Neuronal stem cell (in vitro differentiated cells): ENCODE measurements at regions not wholly inside any gene's neighbourhood (a gene's known extent, or its start where the extent isn't known, plus 50 kb on each side); places are given as distances from the start of the nearest gene placed in this dataset.

ENCODE experiments used
- DNase-seq: peaks from one replicate; pipeline ENCODE4 v3.0.0-alpha.2; 2013; ENCODE audit warnings: low spot score
- H2AFZ ChIP-seq: one replicate; pipeline ENCODE4 v1.6.1; 2013; ENCODE audit warnings: mild to moderate bottlenecking, low read length, inconsistent platforms
- H2AK5ac ChIP-seq: 2 replicates; pipeline ENCODE4 v1.6.1; 2013; ENCODE audit warnings: low read depth, mild to moderate bottlenecking, inconsistent platforms, low read length, moderate library complexity, mixed read lengths
- H2BK120ac ChIP-seq: 2 replicates; pipeline ENCODE4 v1.6.1; 2013; ENCODE audit warnings: low read depth, mild to moderate bottlenecking, inconsistent platforms, low read length, moderate library complexity, mixed read lengths
- H2BK12ac ChIP-seq: one replicate; pipeline ENCODE4 v1.6.1; 2013; ENCODE audit warnings: low read length, inconsistent platforms
- H2BK15ac ChIP-seq: 2 replicates; pipeline ENCODE4 v1.6.1; 2013; ENCODE audit warnings: mild to moderate bottlenecking, low read length, inconsistent platforms, mixed read lengths
- H2BK5ac ChIP-seq: one replicate; pipeline ENCODE4 v1.6.1; 2013; ENCODE audit warnings: inconsistent platforms, mild to moderate bottlenecking, low read length, moderate library complexity
- H3K14ac ChIP-seq: one replicate; pipeline ENCODE4 v1.6.1; 2013; ENCODE audit warnings: low read length, inconsistent platforms
- H3K18ac ChIP-seq: 2 replicates; pipeline ENCODE4 v1.6.1; 2013; ENCODE audit warnings: low read length, inconsistent platforms
- H3K23ac ChIP-seq: 2 replicates; pipeline ENCODE4 v1.6.1; 2013; ENCODE audit warnings: low read depth, mild to moderate bottlenecking, mixed read lengths, low read length, inconsistent platforms; ENCODE audit not compliant: poor library complexity
- H3K27ac ChIP-seq: replicated peaks from 3 replicates; pipeline ENCODE4 v1.5.1; 2013; ENCODE audit warnings: low read length, inconsistent platforms
- H3K27me3 ChIP-seq, 3 experiments: 2 replicates each; pipeline ENCODE4 v1.6.1; 2013; ENCODE audit warnings: low read length in 3 of 3, mild to moderate bottlenecking in 2 of 3, inconsistent platforms in 1 of 3, low read depth in 1 of 3, mixed read lengths in 1 of 3, moderate library complexity in 1 of 3; ENCODE audit not compliant: control insufficient read depth in 3 of 3, insufficient read depth in 3 of 3
- H3K36me3 ChIP-seq, 2 donors: replicated peaks in 1 of 2; 2 replicates each; pipeline ENCODE4 v1.6.1; 2013; ENCODE audit warnings: low read length in 2 of 2; ENCODE audit not compliant: control insufficient read depth in 2 of 2, insufficient read depth in 2 of 2
- H3K4ac ChIP-seq: 2 replicates; pipeline ENCODE4 v1.6.1; 2013; ENCODE audit warnings: inconsistent platforms, mild to moderate bottlenecking, low read length, moderate library complexity
- H3K4me1 ChIP-seq, 2 donors: 1 replicate in 1 of 2; 2 replicates in 1 of 2; pipeline ENCODE4 v1.6.1; 2013; ENCODE audit warnings: low read length in 2 of 2, low read depth in 1 of 2; ENCODE audit not compliant: control insufficient read depth in 2 of 2, insufficient read depth in 1 of 2
- H3K4me2 ChIP-seq: one replicate; pipeline ENCODE4 v1.6.1; 2013; ENCODE audit warnings: mild to moderate bottlenecking, low read length, inconsistent platforms; ENCODE audit not compliant: insufficient read depth, poor library complexity, severe bottlenecking
- H3K4me3 ChIP-seq, 2 donors: 2 replicates each; pipeline ENCODE4 v1.5.1; 2013; ENCODE audit warnings: low read length in 2 of 2, mild to moderate bottlenecking in 2 of 2, inconsistent platforms in 1 of 2, moderate library complexity in 1 of 2
- H3K79me1 ChIP-seq: one replicate; pipeline ENCODE4 v1.6.1; 2013; ENCODE audit warnings: low read depth, mild to moderate bottlenecking, inconsistent platforms, low read length, moderate library complexity
- H3K9ac ChIP-seq: one replicate; pipeline ENCODE4 v1.6.1; 2013; ENCODE audit warnings: mild to moderate bottlenecking, low read depth, low read length, inconsistent platforms; ENCODE audit not compliant: poor library complexity
- H3K9me3 ChIP-seq, 2 donors: replicated peaks in 1 of 2; 2 replicates each; pipeline versions ENCODE3 to v1.6.1; 2013; ENCODE audit warnings: low read length in 2 of 2, mild to moderate bottlenecking in 2 of 2, inconsistent platforms in 1 of 2, low read depth in 1 of 2, mixed read lengths in 1 of 2, moderate library complexity in 1 of 2; ENCODE audit not compliant: control insufficient read depth in 2 of 2, insufficient read depth in 1 of 2
- H4K8ac ChIP-seq: one replicate; pipeline ENCODE4 v1.6.1; 2013; ENCODE audit warnings: low read depth, mild to moderate bottlenecking, inconsistent platforms, low read length, moderate library complexity
- H4K91ac ChIP-seq: one replicate; pipeline ENCODE4 v1.6.1; 2013; ENCODE audit warnings: low read length, low read depth, mild to moderate bottlenecking, inconsistent platforms; ENCODE audit not compliant: poor library complexity
- WGBS, 2 donors: extraction: QIAGEN DNeasy Blood & Tissue Kit; methylation state at CpG; one replicate each; pipeline ENCODE4 v1.1.7; 2013; ENCODE audit warnings: missing lambda C conversion rate in 2 of 2, mixed read lengths in 1 of 2; ENCODE audit not compliant: insufficient read length in 2 of 2, insufficient replicate concordance in 1 of 2; ENCODE audit errors: extremely low coverage in 2 of 2; 5-methylcytosine and 5-hydroxymethylcytosine counted together

DNA sequence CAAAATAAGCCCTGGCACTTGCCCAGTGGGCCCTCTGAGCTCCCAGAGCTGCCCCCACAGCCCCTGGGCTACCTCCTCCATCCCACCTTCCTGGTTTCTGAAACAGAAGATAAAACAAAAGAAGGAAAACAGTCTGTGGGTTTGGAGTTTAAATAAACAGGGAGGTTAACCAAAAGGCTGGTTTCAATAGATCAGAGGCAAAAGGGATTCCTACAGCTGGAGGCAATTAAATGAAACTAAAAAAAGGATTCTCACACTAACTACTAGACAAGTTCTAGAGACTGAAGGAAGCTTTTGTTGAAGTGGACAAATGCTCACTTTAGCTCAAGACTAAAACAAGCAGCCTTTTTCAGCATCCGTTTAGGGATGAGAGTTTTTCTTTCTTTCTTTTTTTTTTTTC lies 569.8 kb downstream of the FGF9 start:
- H2BK5ac ChIP-seq, result no peak overlapping the region
- H3K27ac ChIP-seq, result no peak overlapping the region
- no peak overlapping the region for H3K14ac ChIP-seq
- no peaks in the 10 kb centered on the region for H3K9me3 ChIP-seq
- H2BK120ac ChIP-seq, result no peak overlapping the region
- no peak overlapping the region for H2AFZ ChIP-seq
- H3K36me3 ChIP-seq, result no peaks in the 10 kb centered on the region
- H3K79me1 ChIP-seq, result no peaks in the 10 kb centered on the region
- H3K27me3 ChIP-seq, result no peaks in the 10 kb centered on the region
- no peak overlapping the region for H3K23ac ChIP-seq
- H3K18ac ChIP-seq, result no peak overlapping the region
- WGBS, 2 donors, result no CpG with 5 or more reads among the region's 1 CpG
- H4K8ac ChIP-seq, result no peak overlapping the region
- H2AK5ac ChIP-seq, result no peak overlapping the region
- H3K4ac ChIP-seq, result no peak overlapping the region
- no peak overlapping the region for H3K9ac ChIP-seq
- H3K4me3 ChIP-seq, result no peak overlapping the region
- no peak overlapping the region for H3K4me2 ChIP-seq
- no peak overlapping the region for H2BK15ac ChIP-seq
- H2BK12ac ChIP-seq, result no peak overlapping the region
- DNase-seq, result no peak
- no peak overlapping the region for H4K91ac ChIP-seq
- H3K4me1 ChIP-seq, result peaks cover 0 to 11% of the 10 kb centered on the region in 2 donors

GRCh38 chr13:22243469-22244163 lies 572.7 kb downstream of the FGF9 start:
- Histone ChIP-seq H2BK12ac (no peak overlapping the region), H3K18ac (no peak overlapping the region), H2BK15ac (no peak overlapping the region), H3K23ac (no peak overlapping the region), H3K14ac (no peak overlapping the region), H3K4me2 (no peak overlapping the region), H2AFZ (no peak overlapping the region), H2AK5ac (no peak overlapping the region), H3K9ac (no peak overlapping the region), H3K27me3 (no peaks in the 10 kb centered on the region), H4K8ac (no peak overlapping the region), H3K4ac (no peak overlapping the region), H3K9me3 (no peaks in the 10 kb centered on the region), H3K4me3 (no peak overlapping the region), H3K4me1 (peaks cover 0 to 5% of the 10 kb centered on the region in 2 donors), H3K36me3 (no peaks in the 10 kb centered on the region), H4K91ac (no peak overlapping the region), H3K79me1 (no peaks in the 10 kb centered on the region), H2BK5ac (no peak overlapping the region), H3K27ac (no peak overlapping the region), H2BK120ac (no peak overlapping the region)
- DNase-seq, result no peak
- no CpG with 5 or more reads among the region's 9 CpGs for WGBS, 2 donors

DNA sequence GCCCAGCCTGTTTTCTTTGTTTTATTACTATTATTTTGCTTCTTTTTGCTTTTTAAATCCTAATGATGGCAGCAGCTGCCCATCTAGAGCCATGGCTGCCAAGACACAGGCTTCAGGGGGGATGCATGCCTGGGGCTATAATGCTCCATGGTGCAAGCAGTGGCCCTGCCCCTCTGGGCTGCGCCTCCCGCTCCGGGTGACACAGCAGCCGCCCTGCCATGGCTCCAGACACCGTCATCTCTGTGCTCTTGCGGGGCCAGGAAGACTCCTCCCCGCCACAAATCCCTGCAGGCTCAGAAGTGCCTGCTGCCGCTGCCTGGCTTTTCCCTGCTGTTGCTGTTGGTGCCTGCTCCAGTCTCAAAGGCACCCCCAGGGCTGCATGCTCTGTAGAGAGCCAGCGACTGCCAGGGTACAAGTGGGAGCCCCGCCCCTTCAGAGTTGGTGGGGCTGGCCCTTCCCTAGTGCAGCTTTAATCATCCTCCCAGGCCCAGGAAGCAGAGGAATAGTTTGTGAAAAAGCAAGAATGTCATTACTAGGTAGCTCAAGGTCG lies 581.5 kb downstream of the FGF9 start:
- H2BK15ac ChIP-seq, result no peak overlapping the region
- peak overlapping the region; percentile 53 for H3K18ac ChIP-seq
- no peak overlapping the region for H2BK12ac ChIP-seq
- H3K27me3 ChIP-seq, result no peaks in the 10 kb centered on the region
- no peak overlapping the region for H2BK120ac ChIP-seq
- H3K4ac ChIP-seq, result no peak overlapping the region
- H3K4me2 ChIP-seq, result no peak overlapping the region
- no peak overlapping the region for H3K27ac ChIP-seq
- no peak overlapping the region for H3K23ac ChIP-seq
- H3K9ac ChIP-seq, result no peak overlapping the region
- no peak overlapping the region for H3K4me3 ChIP-seq
- H3K36me3 ChIP-seq, result no peaks in the 10 kb centered on the region
- no peaks in the 10 kb centered on the region for H3K79me1 ChIP-seq
- peak overlapping the region; percentile 3 for H2BK5ac ChIP-seq
- peak overlapping the region; percentile 68 for H2AK5ac ChIP-seq
- H3K9me3 ChIP-seq, result peaks cover 0 to 1% of the 10 kb centered on the region in 2 donors
- no peak overlapping the region for H2AFZ ChIP-seq
- WGBS, 2 donors, result no CpG with 5 or more reads among the region's 11 CpGs
- no peak for DNase-seq
- no peak overlapping the region for H4K91ac ChIP-seq
- H3K14ac ChIP-seq, result no peak overlapping the region
- H3K4me1 ChIP-seq, result no peaks in the 10 kb centered on the region
- no peak overlapping the region for H4K8ac ChIP-seq

DNA sequence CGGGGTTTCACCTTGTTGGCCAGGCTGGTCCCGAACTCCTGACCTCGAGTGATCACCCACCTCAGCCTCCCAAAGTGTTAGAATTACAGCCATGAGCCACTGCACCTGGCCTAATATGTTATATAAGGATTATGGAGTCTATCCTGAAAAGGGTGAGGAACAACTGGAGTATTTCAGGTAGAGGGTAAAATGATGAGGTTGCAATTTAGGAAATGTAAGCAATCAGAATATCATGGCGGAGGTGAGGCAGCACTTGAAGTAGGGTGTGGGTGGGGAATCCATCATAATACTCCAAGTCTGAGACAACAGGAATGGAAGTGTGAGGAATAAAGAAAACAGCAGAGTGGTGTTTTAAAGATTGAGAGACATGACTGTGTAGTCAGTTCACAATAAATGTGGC lies 582.2 kb downstream of the FGF9 start:
- H3K23ac ChIP-seq, result no peak overlapping the region
- no peaks in the 10 kb centered on the region for H3K79me1 ChIP-seq
- H2BK12ac ChIP-seq, result no peak overlapping the region
- H2BK5ac ChIP-seq, result no peak overlapping the region
- no peak for DNase-seq
- H3K36me3 ChIP-seq, result no peaks in the 10 kb centered on the region
- no CpG with 5 or more reads among the region's 4 CpGs for WGBS, 2 donors
- H4K8ac ChIP-seq, result no peak overlapping the region
- H4K91ac ChIP-seq, result no peak overlapping the region
- no peaks in the 10 kb centered on the region for H3K4me1 ChIP-seq
- no peak overlapping the region for H3K4me2 ChIP-seq
- no peak overlapping the region for H3K4me3 ChIP-seq
- H3K18ac ChIP-seq, result no peak overlapping the region
- no peak overlapping the region for H3K4ac ChIP-seq
- H2BK120ac ChIP-seq, result no peak overlapping the region
- H2BK15ac ChIP-seq, result no peak overlapping the region
- H2AFZ ChIP-seq, result no peak overlapping the region
- H2AK5ac ChIP-seq, result no peak overlapping the region
- peaks cover 0 to 1% of the 10 kb centered on the region in 2 donors for H3K9me3 ChIP-seq
- no peaks in the 10 kb centered on the region for H3K27me3 ChIP-seq
- H3K9ac ChIP-seq, result no peak overlapping the region
- no peak overlapping the region for H3K27ac ChIP-seq
- H3K14ac ChIP-seq, result no peak overlapping the region
